K562 (cell line): ENCODE measurements at regions not wholly inside any gene's neighbourhood (a gene's known extent, or its start where the extent isn't known, plus 50 kb on each side); places are given as distances from the start of the nearest gene placed in this dataset.

Source experiments
- EGR1 ChIP-seq: fragments of 450-650 bp; conservative IDR thresholded peaks from 2 replicates; pipeline ENCODE4 v1.6.1; 2017; ENCODE audit warnings: mild to moderate bottlenecking
- GABPA ChIP-seq: fragments of 200-800 bp; sonication (Bioruptor generic); conservative IDR thresholded peaks from 2 replicates; pipeline ENCODE4 v1.6.1; 2016; ENCODE audit warnings: low read depth, missing genetic modification characterization, missing compliant biosample characterization
- PCBP1 ChIP-seq: fragments of 200-400 bp; formaldehyde crosslinking; IDR thresholded peaks from 2 replicates; pipeline ENCODE4 v1.6.1; 2018; ENCODE audit warnings: mild to moderate bottlenecking, low read depth, low read length; ENCODE audit not compliant: poor library complexity, severe bottlenecking
- SMC3 ChIP-seq: conservative IDR thresholded peaks from 2 replicates; pipeline ENCODE4 v1.6.1; 2011; ENCODE audit warnings: low read depth, low read length, improper control_type of control experiment; ENCODE audit not compliant: insufficient read depth
- SOX6 ChIP-seq: fragments of 450-650 bp; IDR thresholded peaks from 2 replicates; pipeline ENCODE4 v1.6.1; 2014; ENCODE audit warnings: mild to moderate bottlenecking
- ZMIZ1 ChIP-seq, 2 experiments: fragments of 150-350 bp in 1 of 2; IDR thresholded peaks; 2 replicates each; pipeline ENCODE4 v1.6.1; 2012 to 2016; ENCODE audit warnings: low read depth in 2 of 2, low read length in 2 of 2, mild to moderate bottlenecking in 1 of 2, moderate library complexity in 1 of 2

- TF ChIP-seq PCBP1, result no peak
- TF ChIP-seq EGR1, result no peak
- no peak for TF ChIP-seq ZMIZ1 (IDR thresholded peaks at IDR 0.05; ENCODE audit: low read depth in 2 of 2, low read length in 2 of 2)
- 0 out of 2 replicates have a peak, but pooled peaks have one; percentile 14 for TF ChIP-seq SMC3
- TF ChIP-seq SOX6, result peak; percentile 29; the same call in 1 of the 2 replicates
- 0 out of 2 replicates have a peak, but pooled peaks have one; percentile 20 for TF ChIP-seq GABPA (tag)
- TF ChIP-seq, all 486 proteins: peak for 15
Observed at GRCh38 chr3:38960953-38961622, 90.7 kb downstream of the SCN11A start (continued).
